ENCODE measurements at regions not wholly inside any gene's neighbourhood (a gene's known extent, or its start where the extent isn't known, plus 50 kb on each side); places are given as distances from the start of the nearest gene placed in this dataset.

DNA sequence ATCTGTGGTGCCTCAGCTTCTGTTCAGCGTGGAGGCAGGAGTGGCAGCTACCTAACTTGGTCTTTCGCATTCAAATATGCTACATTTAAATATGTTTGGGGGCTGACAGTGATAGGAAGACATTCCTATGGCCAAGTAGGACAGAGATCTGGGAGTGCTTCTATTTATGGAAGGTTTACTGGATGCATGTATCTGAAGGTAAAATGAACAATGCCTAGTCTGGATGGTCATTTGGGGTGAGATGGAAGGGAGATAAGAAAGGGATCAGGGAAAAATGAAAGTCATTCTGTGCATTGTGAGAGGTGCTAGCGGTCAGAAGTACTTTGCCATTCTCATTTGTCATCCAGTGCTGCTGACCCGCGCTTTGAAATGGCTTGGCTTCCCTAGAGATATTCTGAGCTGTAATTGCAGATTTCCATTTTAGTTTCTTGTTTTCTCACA lies 107.3 kb upstream of the FOXN2 start:
- no peaks in the 10 kb centered on the region for H3K36me3 ChIP-seq (ENCODE audit: control insufficient read depth, insufficient read depth, low read length)
- H3K27me3 ChIP-seq (ENCODE audit: control insufficient read depth, insufficient read depth, low read length) = no peaks in the 10 kb centered on the region
- no peak for DNase-seq (ENCODE audit: low read depth in 2 of 2)
- H3K4me3 ChIP-seq (replicated peaks in 1 of 4; ENCODE audit: control extremely low read depth in 1 of 4, insufficient read depth in 1 of 4, low read depth in 3 of 4, low read length in 4 of 4) = no peak overlapping the region
- peaks cover 2% of the 10 kb centered on the region for H3K4me1 ChIP-seq (ENCODE audit: control insufficient read depth, extremely low read depth, insufficient read depth, low read length)
- no peaks in the 10 kb centered on the region for H3K9me3 ChIP-seq (ENCODE audit: control insufficient read depth, insufficient read depth, low read depth, low read length)
- no peak overlapping the region for H3K4me2 ChIP-seq (ENCODE audit: extremely low read depth, insufficient read depth, low read length)
- H2AFZ ChIP-seq (ENCODE audit: low read length) = no peak overlapping the region
- no peak overlapping the region for H3K9ac ChIP-seq (ENCODE audit: insufficient read depth, low read length)
- H3K79me2 ChIP-seq (ENCODE audit: control insufficient read depth, insufficient read depth, low read length) = no peaks in the 10 kb centered on the region
- TF ChIP-seq, protein P1, sequence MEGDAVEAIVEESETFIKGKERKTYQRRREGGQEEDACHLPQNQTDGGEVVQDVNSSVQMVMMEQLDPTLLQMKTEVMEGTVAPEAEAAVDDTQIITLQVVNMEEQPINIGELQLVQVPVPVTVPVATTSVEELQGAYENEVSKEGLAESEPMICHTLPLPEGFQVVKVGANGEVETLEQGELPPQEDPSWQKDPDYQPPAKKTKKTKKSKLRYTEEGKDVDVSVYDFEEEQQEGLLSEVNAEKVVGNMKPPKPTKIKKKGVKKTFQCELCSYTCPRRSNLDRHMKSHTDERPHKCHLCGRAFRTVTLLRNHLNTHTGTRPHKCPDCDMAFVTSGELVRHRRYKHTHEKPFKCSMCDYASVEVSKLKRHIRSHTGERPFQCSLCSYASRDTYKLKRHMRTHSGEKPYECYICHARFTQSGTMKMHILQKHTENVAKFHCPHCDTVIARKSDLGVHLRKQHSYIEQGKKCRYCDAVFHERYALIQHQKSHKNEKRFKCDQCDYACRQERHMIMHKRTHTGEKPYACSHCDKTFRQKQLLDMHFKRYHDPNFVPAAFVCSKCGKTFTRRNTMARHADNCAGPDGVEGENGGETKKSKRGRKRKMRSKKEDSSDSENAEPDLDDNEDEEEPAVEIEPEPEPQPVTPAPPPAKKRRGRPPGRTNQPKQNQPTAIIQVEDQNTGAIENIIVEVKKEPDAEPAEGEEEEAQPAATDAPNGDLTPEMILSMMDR (conservative IDR thresholded peaks at IDR 0.05 in 1 of 2, IDR thresholded peaks at IDR 0.05 in 1 of 2; ENCODE audit: low read depth in 1 of 2, low read length in 2 of 2) = no peak
- no peak for TF ChIP-seq EZH2 (IDR thresholded peaks at IDR 0.05; ENCODE audit: low read length, missing control alignments)
- H4K20me1 ChIP-seq (ENCODE audit: control insufficient read depth, extremely low read depth, insufficient read depth, low read length) = no peaks in the 10 kb centered on the region
- H3K27ac ChIP-seq (ENCODE audit: insufficient read depth, low read length) = no peak overlapping the region

DNA sequence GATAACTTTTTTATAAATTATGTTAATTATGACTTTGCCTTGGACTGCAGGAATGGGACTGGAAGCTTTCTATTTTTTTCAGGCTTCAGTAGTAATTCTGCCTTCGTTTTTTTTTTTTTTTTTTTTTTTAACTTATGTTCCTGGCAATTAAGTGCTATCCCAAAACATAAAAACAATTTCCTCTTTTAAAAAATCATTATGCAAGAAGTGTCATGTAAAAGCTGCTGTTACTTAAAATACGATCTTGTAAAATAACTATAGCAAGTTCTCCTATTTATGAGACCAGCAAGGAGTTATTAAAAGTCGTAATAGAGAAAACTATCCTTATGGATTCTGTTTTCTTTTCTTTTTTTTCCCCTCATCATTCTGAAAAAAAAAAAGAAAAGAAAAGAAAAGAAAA lies 106.6 kb upstream of the FOXN2 start:
- TF ChIP-seq EZH2 (IDR thresholded peaks at IDR 0.05; ENCODE audit: low read length, missing control alignments) = no peak
- TF ChIP-seq, protein P1 (conservative IDR thresholded peaks at IDR 0.05 in 1 of 2, IDR thresholded peaks at IDR 0.05 in 1 of 2; ENCODE audit: low read depth in 1 of 2, low read length in 2 of 2) = no peak
- Histone ChIP-seq H3K27me3 (ENCODE audit: control insufficient read depth, insufficient read depth, low read length) (no peaks in the 10 kb centered on the region), H3K4me3 (replicated peaks in 1 of 4; ENCODE audit: control extremely low read depth in 1 of 4, insufficient read depth in 1 of 4, low read depth in 3 of 4, low read length in 4 of 4) (no peak overlapping the region), H3K4me2 (ENCODE audit: extremely low read depth, insufficient read depth, low read length) (no peak overlapping the region), H3K9ac (ENCODE audit: insufficient read depth, low read length) (no peak overlapping the region), H3K79me2 (ENCODE audit: control insufficient read depth, insufficient read depth, low read length) (no peaks in the 10 kb centered on the region), H3K9me3 (ENCODE audit: control insufficient read depth, insufficient read depth, low read depth, low read length) (no peaks in the 10 kb centered on the region), H4K20me1 (ENCODE audit: control insufficient read depth, extremely low read depth, insufficient read depth, low read length) (no peaks in the 10 kb centered on the region), H3K27ac (ENCODE audit: insufficient read depth, low read length) (no peak overlapping the region), H3K36me3 (ENCODE audit: control insufficient read depth, insufficient read depth, low read length) (no peaks in the 10 kb centered on the region), H2AFZ (ENCODE audit: low read length) (no peak overlapping the region), H3K4me1 (ENCODE audit: control insufficient read depth, extremely low read depth, insufficient read depth, low read length) (peaks cover 2% of the 10 kb centered on the region)
- DNase-seq (ENCODE audit: low read depth in 2 of 2) = no peak

DNA sequence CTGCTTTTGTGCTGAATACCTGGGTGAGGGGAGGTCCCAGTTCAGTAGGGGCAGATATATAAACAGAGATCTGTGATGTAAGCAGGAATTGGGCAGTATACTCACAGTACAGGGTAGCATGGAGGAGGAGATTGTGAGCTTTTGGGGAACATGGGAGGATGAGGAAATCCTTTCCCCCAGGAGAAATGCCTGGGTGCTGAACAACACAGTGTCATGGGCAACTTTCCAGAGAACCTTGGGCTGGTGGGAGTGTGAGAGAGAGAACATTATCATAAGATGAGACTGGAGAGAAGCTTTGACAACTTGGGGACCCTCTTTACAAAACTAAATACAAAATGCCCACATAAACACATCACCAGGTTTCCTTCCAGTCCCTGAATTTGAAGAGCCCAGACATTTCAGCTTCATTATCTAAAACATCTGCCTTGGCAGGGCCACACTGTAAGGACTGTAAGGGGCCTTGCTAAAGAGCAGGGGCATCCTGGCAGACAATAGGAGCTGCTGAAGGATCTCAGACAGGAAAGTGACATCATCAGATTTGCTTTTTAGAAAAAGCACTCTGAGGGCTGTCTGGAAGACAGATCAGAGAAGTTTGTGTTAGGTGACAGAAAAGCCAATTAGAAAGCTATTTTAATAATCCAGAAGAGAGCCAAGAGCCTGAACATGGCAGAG lies 105.1 kb upstream of the FOXN2 start:
- H3K4me2 ChIP-seq (ENCODE audit: extremely low read depth, insufficient read depth, low read length) = no peak overlapping the region
- H4K20me1 ChIP-seq (ENCODE audit: control insufficient read depth, extremely low read depth, insufficient read depth, low read length) = no peaks in the 10 kb centered on the region
- TF ChIP-seq, protein P1 (conservative IDR thresholded peaks at IDR 0.05 in 1 of 2, IDR thresholded peaks at IDR 0.05 in 1 of 2; ENCODE audit: low read depth in 1 of 2, low read length in 2 of 2) = no peak
- TF ChIP-seq EZH2 (IDR thresholded peaks at IDR 0.05; ENCODE audit: low read length, missing control alignments) = no peak
- no peaks in the 10 kb centered on the region for H3K36me3 ChIP-seq (ENCODE audit: control insufficient read depth, insufficient read depth, low read length)
- H3K79me2 ChIP-seq (ENCODE audit: control insufficient read depth, insufficient read depth, low read length) = no peaks in the 10 kb centered on the region
- no peaks in the 10 kb centered on the region for H3K9me3 ChIP-seq (ENCODE audit: control insufficient read depth, insufficient read depth, low read depth, low read length)
- H3K9ac ChIP-seq (ENCODE audit: insufficient read depth, low read length) = no peak overlapping the region
- peak overlapping the region; percentile 10 for H2AFZ ChIP-seq (ENCODE audit: low read length)
- no peak overlapping the region for H3K4me3 ChIP-seq (replicated peaks in 1 of 4; ENCODE audit: control extremely low read depth in 1 of 4, insufficient read depth in 1 of 4, low read depth in 3 of 4, low read length in 4 of 4)
- DNase-seq (ENCODE audit: low read depth in 2 of 2) = peak; percentile 22 to 41
- H3K27ac ChIP-seq (ENCODE audit: insufficient read depth, low read length) = no peak overlapping the region
- H3K27me3 ChIP-seq (ENCODE audit: control insufficient read depth, insufficient read depth, low read length) = no peaks in the 10 kb centered on the region
- peaks cover 2% of the 10 kb centered on the region for H3K4me1 ChIP-seq (ENCODE audit: control insufficient read depth, extremely low read depth, insufficient read depth, low read length)
